HG03521 (cell line): ENCODE measurements at regions not wholly inside any gene's neighbourhood (a gene's known extent, or its start where the extent isn't known, plus 50 kb on each side); places are given as distances from the start of the nearest gene placed in this dataset.
"Not testable (repeated sequence)": the region's sequence is repeated elsewhere in the genome, so short reads cannot be mapped to it uniquely, and the experiment has no call there.

Experiments used
- ATAC-seq: cut with Tn5 transposase; IDR thresholded peaks from one replicate; pipeline ENCODE4 v1.9.1; 2021; ENCODE audit warnings: mild to moderate bottlenecking, moderate library complexity; ENCODE audit not compliant: unreplicated experiment

DNA sequence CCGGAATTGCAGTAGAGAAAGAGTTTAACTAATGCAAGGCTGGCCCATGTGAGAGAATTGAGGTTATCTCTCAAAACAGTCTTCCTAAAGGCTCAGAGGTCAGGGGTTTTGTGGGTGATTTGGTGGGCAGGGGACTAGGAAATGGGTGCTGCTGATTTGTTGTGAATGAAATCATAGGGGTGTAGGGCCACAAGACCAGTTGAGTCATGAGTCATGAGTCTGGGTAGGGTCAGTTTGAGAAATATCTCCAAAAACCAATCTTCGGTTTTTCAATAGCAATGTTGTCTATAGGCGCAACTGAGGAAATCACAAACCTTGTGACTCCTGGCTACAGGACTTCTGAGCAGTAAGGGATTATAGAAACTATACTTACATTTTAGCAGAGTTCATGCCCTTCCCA, 460.0 kb upstream of the NRP1 start:
- no peak for ATAC-seq

- no peak for ATAC-seq
Measured at GRCh38 chr10:33793793-33794192, 459.3 kb upstream of the NRP1 start.

- no peak for ATAC-seq
Measured at GRCh38 chr10:33791272-33791660, 456.8 kb upstream of the NRP1 start.

GRCh38 chr10:33790521-33791271, 456.2 kb upstream of the NRP1 start:
- ATAC-seq, result no peak

GRCh38 chr10:33783557-33783956, 449.1 kb upstream of the NRP1 start:
- ATAC-seq, result no peak

DNA sequence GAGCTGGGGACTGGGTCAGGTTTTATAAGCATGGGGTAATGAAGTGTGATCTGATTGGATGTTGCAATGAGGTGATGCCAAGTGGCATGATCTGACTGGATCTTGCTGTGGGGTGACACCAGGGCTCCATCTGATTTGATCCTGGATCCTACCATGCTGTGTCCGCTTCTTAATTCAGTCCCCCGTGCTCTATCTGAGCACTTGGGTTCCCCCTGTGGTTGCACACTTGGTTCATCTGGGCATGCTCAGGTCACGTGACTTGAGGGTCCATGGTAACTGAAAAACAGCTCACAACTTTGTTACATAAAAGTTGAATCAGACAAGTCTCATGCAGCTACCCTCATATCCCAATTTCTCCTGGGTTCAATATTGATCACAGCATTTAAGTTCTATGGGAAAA, 448.6 kb upstream of the NRP1 start:
- ATAC-seq, result no peak

GRCh38 chr10:33781606-33782395, 447.3 kb upstream of the NRP1 start:
- no peak for ATAC-seq

DNA sequence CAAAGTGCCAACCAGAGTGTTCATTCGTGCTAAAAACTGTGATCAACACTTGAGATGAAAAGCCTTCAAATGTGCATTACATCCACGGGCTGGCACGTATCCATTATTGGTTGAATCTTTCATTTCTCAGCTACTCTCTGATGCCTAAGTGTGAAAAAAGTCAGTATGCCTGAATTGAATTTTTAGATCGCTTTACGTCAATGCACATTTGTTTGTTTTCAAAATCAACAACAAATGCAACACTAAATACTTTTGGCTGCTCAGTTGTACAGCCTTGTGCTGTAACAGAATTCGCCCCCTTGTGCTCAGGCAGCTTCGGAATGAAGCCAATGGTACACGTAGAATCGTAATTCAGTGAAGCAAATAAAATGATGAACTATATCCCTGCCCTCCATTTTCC, 446.5 kb upstream of the NRP1 start:
- no peak for ATAC-seq

- no peak for ATAC-seq
Measured at GRCh38 chr10:33777223-33777622, 442.8 kb upstream of the NRP1 start.

GRCh38 chr10:33776419-33777070, 442.1 kb upstream of the NRP1 start:
- no peak for ATAC-seq

GRCh38 chr10:33774857-33775256, 440.4 kb upstream of the NRP1 start:
- ATAC-seq, result no peak

GRCh38 chr10:33773886-33774480, 439.5 kb upstream of the NRP1 start:
- ATAC-seq, result no peak

- no peak for ATAC-seq
Measured at GRCh38 chr10:33773253-33773573, 438.7 kb upstream of the NRP1 start.

- ATAC-seq, result no peak
Measured at GRCh38 chr10:33772370-33773252, 438.1 kb upstream of the NRP1 start.

DNA sequence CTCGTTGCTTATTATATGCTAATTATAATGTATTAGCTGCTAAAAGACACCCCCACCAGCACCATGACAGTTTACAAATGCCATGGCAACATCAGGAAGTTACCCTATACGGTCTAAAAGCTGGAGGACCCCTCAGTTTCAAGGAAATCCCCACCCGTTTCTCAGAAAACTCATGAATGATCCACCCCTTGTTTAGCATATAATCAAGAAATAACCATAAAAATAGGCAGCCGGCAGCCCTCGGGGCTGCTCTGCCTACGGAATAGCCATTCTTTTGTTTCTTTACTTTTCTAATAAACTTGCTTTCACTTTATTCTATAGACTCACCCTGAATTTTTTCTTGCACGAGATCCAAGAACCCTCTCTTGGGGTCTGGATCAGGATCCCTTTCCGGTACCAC, 437.4 kb upstream of the NRP1 start:
- not testable (repeated sequence) for ATAC-seq

- ATAC-seq, result no peak
Measured at GRCh38 chr10:33764694-33765185, 430.3 kb upstream of the NRP1 start.

DNA sequence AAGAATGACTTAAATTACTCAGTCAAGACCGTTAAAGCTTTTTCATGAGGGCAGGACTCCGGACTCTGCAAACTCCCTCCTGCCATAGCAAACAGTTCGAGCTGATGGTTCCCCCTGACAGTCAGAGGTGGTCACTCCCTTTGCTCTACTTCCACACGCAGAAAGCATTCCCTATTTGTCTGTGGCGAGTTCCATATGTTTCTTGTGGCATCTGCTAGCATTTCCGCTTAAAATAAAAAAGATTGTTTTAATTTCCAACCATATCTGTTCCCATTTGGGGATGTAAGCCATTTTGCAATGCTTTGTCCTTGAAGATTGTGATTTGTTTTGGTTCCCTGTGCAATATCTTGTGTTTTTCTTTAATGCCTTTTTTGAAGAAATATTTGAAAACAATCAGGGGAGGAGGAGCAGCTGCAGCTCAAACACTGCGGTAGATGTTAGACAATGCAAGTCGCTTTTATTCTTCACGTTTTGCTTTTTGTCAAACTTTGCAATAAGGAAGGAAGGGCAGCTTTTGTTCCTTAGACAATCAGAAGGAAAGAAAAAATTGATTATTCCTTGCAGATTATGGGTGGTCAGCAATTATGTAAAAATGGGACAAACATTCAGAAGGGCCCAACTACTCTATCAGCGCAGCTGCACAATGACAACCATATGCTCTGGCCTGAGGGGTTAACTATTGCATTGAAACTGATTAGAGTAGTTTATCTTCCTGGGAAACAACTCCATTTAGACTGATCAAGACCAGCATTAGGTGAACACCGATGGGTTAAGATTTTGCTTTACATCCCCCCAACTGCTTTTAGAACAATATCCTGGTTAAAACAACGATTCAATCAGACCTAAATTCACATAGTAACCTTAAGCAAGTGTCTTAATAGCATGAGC, 425.8 kb upstream of the NRP1 start:
- ATAC-seq, result no peak

DNA sequence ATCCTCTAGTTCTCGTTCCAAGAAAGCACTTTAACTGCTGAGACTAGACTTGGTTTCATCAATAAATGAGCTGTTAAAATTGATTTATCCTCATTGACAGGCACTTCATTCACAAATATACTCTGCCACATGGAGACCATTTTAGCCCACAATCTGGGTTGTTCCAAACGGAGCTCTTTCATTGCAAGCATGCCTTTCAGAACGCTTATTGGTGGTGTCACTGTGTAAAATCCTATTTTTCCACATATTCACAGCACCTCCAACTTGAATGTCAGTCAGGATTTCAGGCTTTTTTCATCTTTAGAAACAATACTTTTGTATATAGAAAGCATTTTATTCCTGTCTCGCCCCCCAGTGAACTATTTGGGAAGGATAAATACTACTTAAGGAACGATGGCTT, 424.7 kb upstream of the NRP1 start:
- ATAC-seq, result no peak

GRCh38 chr10:33758299-33758698, 423.8 kb upstream of the NRP1 start:
- no peak for ATAC-seq

- no peak for ATAC-seq
Measured at GRCh38 chr10:33754052-33754451, 419.6 kb upstream of the NRP1 start.
